IMR-90 (cell line): ENCODE measurements at regions not wholly inside any gene's neighbourhood (a gene's known extent, or its start where the extent isn't known, plus 50 kb on each side); places are given as distances from the start of the nearest gene placed in this dataset.

Experiments
- ATAC-seq: fragments of 200-7000 bp; cut with Tn5 transposase; 2 replicates; pipeline ENCODE4 v1.9.1; 2020; ENCODE audit warnings: low read depth, mild to moderate bottlenecking, moderate library complexity
- BruUV-seq: library from RNA; stranded (reverse); fragments of 400-500 nt; replicated peaks from 2 replicates; lab custom pipeline; 2021; lab: Mats Ljungman, UMichigan
- CTCF ChIA-PET: fragments of 300-600 bp; formaldehyde crosslinking; extraction: SDS; loops from one replicate; lab custom pipeline; 2021; ENCODE audit warnings: antibody characterized with exemption; lab: Yijun Ruan, JAX
- POLR2A ChIA-PET: fragments of 300-600 bp; sonication (Branson Sonifier 250); formaldehyde crosslinking; loops from one replicate; lab custom pipeline; 2022; ENCODE audit warnings: antibody characterized with exemption; ENCODE audit not compliant: unreplicated experiment; lab: Charles Lee
- DNase-seq: peaks from one replicate; pipeline ENCODE4 v3.0.0; 2013
- H2AFZ ChIP-seq: replicated peaks from 2 replicates; pipeline ENCODE3; 2013; ENCODE audit warnings: low read length, mild to moderate bottlenecking; ENCODE audit not compliant: poor library complexity
- H2AK5ac ChIP-seq: 2 replicates; pipeline ENCODE4 v1.6.1; 2013; ENCODE audit warnings: low read depth, low read length, inconsistent platforms
- H2AK9ac ChIP-seq: replicated peaks from 2 replicates; pipeline ENCODE3; 2013; ENCODE audit warnings: mild to moderate bottlenecking, low read depth, low read length, moderate library complexity; ENCODE audit not compliant: poor library complexity
- H2BK120ac ChIP-seq: 2 replicates; pipeline ENCODE4 v1.6.1; 2013; ENCODE audit warnings: low read depth, low read length, inconsistent platforms
- H2BK15ac ChIP-seq: 3 replicates; pipeline ENCODE4 v1.6.1; 2013; ENCODE audit warnings: low read depth, low read length, inconsistent platforms
- H2BK20ac ChIP-seq: 2 replicates; pipeline ENCODE4 v1.6.1; 2013; ENCODE audit warnings: low read depth, mild to moderate bottlenecking, inconsistent platforms, low read length, moderate library complexity
- H2BK5ac ChIP-seq: 2 replicates; pipeline ENCODE4 v1.6.1; 2013; ENCODE audit warnings: mild to moderate bottlenecking, low read depth, low read length, inconsistent platforms; ENCODE audit not compliant: poor library complexity, severe bottlenecking
- H3K14ac ChIP-seq: replicated peaks from 2 replicates; pipeline ENCODE4 v1.6.1; 2013; ENCODE audit warnings: low read depth, low read length, inconsistent platforms
- H3K18ac ChIP-seq: 2 replicates; pipeline ENCODE4 v1.6.1; 2013; ENCODE audit warnings: low read depth, low read length, control low read depth
- H3K23ac ChIP-seq: 2 replicates; pipeline ENCODE4 v1.6.1; 2013; ENCODE audit warnings: low read depth, low read length, inconsistent platforms
- H3K27ac ChIP-seq: 2 replicates; pipeline ENCODE4 v1.5.1; 2013; ENCODE audit warnings: mild to moderate bottlenecking, control low read depth, low read length; ENCODE audit not compliant: insufficient read depth
- H3K27me3 ChIP-seq: 2 replicates; pipeline ENCODE4 v1.6.1; 2013; ENCODE audit warnings: low read length; ENCODE audit not compliant: control insufficient read depth, insufficient read depth
- H3K36me3 ChIP-seq: 2 replicates; pipeline ENCODE4 v1.6.1; 2013; ENCODE audit warnings: low read length, mixed read lengths; ENCODE audit not compliant: control insufficient read depth, insufficient read depth
- H3K4ac ChIP-seq: 2 replicates; pipeline ENCODE4 v1.6.1; 2013; ENCODE audit warnings: low read depth, low read length, inconsistent platforms
- H3K4me1 ChIP-seq: 2 replicates; pipeline ENCODE4 v1.6.1; 2013; ENCODE audit warnings: low read length, mixed read lengths; ENCODE audit not compliant: control insufficient read depth, insufficient read depth
- H3K4me2 ChIP-seq: 2 replicates; pipeline ENCODE4 v1.6.1; 2013; ENCODE audit warnings: low read depth, mild to moderate bottlenecking, control low read depth, low read length, moderate library complexity
- H3K4me3 ChIP-seq: 2 replicates; pipeline ENCODE4 v1.5.1; 2013; ENCODE audit warnings: low read depth, mild to moderate bottlenecking, control low read depth, low read length, moderate library complexity; ENCODE audit not compliant: insufficient read depth
- H3K56ac ChIP-seq: 2 replicates; pipeline ENCODE4 v1.6.1; 2013; ENCODE audit warnings: low read length, inconsistent platforms; ENCODE audit not compliant: insufficient read depth; ENCODE audit errors: extremely low read depth
- H3K79me1 ChIP-seq, 2 experiments: 2 replicates each; pipeline ENCODE4 v1.6.1; 2013; ENCODE audit warnings: low read length in 2 of 2, inconsistent platforms in 1 of 2, low read depth in 1 of 2
- H3K9ac ChIP-seq: 2 replicates; pipeline ENCODE4 v1.6.1; 2013; ENCODE audit warnings: low read depth, low read length, control low read depth
- H3K9me1 ChIP-seq: 2 replicates; pipeline ENCODE4 v1.6.1; 2013; ENCODE audit warnings: low read length, inconsistent platforms; ENCODE audit not compliant: insufficient read depth
- H3K9me3 ChIP-seq: 2 replicates; pipeline ENCODE4 v1.6.1; 2013; ENCODE audit warnings: low read length; ENCODE audit not compliant: control insufficient read depth, insufficient read depth
- H4K20me1 ChIP-seq: 2 replicates; pipeline ENCODE4 v1.6.1; 2013; ENCODE audit warnings: low read length, inconsistent platforms; ENCODE audit not compliant: insufficient read depth
- H4K5ac ChIP-seq: 2 replicates; pipeline ENCODE4 v1.6.1; 2013; ENCODE audit warnings: mild to moderate bottlenecking, low read depth, low read length, control low read depth
- H4K8ac ChIP-seq, 2 experiments: 2 replicates each; pipeline ENCODE4 v1.6.1; 2013; ENCODE audit warnings: low read depth in 2 of 2, low read length in 2 of 2, control low read depth in 1 of 2, inconsistent platforms in 1 of 2
- H4K91ac ChIP-seq: 2 replicates; pipeline ENCODE4 v1.6.1; 2013; ENCODE audit warnings: low read depth, low read length, inconsistent platforms; ENCODE audit not compliant: insufficient read depth
- BHLHE40 ChIP-seq: fragments of 150-350 bp; IDR thresholded peaks from 2 replicates; pipeline ENCODE4 v1.6.1; 2016; ENCODE audit warnings: mild to moderate bottlenecking, low read depth, low read length
- CEBPB ChIP-seq: IDR thresholded peaks from 2 replicates; pipeline ENCODE4 v1.6.1; 2012; ENCODE audit warnings: low read depth, low read length, improper control_type of control experiment
- CHD1 ChIP-seq: IDR thresholded peaks from 2 replicates; pipeline ENCODE4 v1.6.1; 2012; ENCODE audit warnings: low read depth, low read length, improper control_type of control experiment
- CTCF ChIP-seq: conservative IDR thresholded peaks from 2 replicates; pipeline ENCODE4 v1.5.1; 2012; ENCODE audit warnings: mild to moderate bottlenecking, low read depth, low read length, improper control_type of control experiment
- FOS ChIP-seq: fragments of 150-350 bp; IDR thresholded peaks from 2 replicates; pipeline ENCODE4 v1.6.1; 2016; ENCODE audit warnings: low read depth, low read length
- MAFK ChIP-seq: IDR thresholded peaks from 2 replicates; pipeline ENCODE4 v1.6.1; 2012; ENCODE audit warnings: low read depth, low read length, improper control_type of control experiment
- MAZ ChIP-seq: IDR thresholded peaks from 2 replicates; pipeline ENCODE4 v1.6.1; 2012; ENCODE audit warnings: low read depth, mild to moderate bottlenecking, low read length, improper control_type of control experiment, moderate library complexity, borderline replicate concordance
- MXI1 ChIP-seq: IDR thresholded peaks from 2 replicates; pipeline ENCODE4 v1.6.1; 2012; ENCODE audit warnings: low read depth, mild to moderate bottlenecking, low read length, moderate library complexity, borderline replicate concordance
- NFE2L2 ChIP-seq: fragments of 150-350 bp; IDR thresholded peaks from 2 replicates; pipeline ENCODE4 v1.6.1; 2016; ENCODE audit warnings: low read depth, mild to moderate bottlenecking, low read length
- POLR2A ChIP-seq: IDR thresholded peaks from 2 replicates; pipeline ENCODE4 v1.6.1; 2012; ENCODE audit warnings: mild to moderate bottlenecking, low read depth, low read length
- RAD21 ChIP-seq: IDR thresholded peaks from 2 replicates; pipeline ENCODE4 v1.6.1; 2012; ENCODE audit warnings: low read length, improper control_type of control experiment
- RCOR1 ChIP-seq: IDR thresholded peaks from 2 replicates; pipeline ENCODE4 v1.6.1; 2012; ENCODE audit warnings: mild to moderate bottlenecking, low read length, improper control_type of control experiment; ENCODE audit not compliant: insufficient replicate concordance
- RFX5 ChIP-seq: IDR thresholded peaks from 2 replicates; pipeline ENCODE4 v1.8.0; 2012; ENCODE audit warnings: low read depth, mild to moderate bottlenecking, low read length, moderate library complexity
- SMC3 ChIP-seq: fragments of 150-350 bp; IDR thresholded peaks from 2 replicates; pipeline ENCODE4 v1.6.1; 2016; ENCODE audit warnings: low read depth, mild to moderate bottlenecking, antibody characterized with exemption, low read length, moderate library complexity
- WGBS, 2 experiments: methylation state at CpG; one replicate each; pipeline versions ENCODE4 v1.1.5 to v1.1.7; 2013; ENCODE audit warnings: missing lambda C conversion rate in 2 of 2; ENCODE audit not compliant: insufficient read length in 1 of 2; ENCODE audit errors: extremely low coverage in 2 of 2; 5-methylcytosine and 5-hydroxymethylcytosine counted together
- dilution Hi-C: fragments of 300-500 bp; cut with HindIII; formaldehyde crosslinking; loops from one replicate; pipeline ENCODE4 v1.14.3; 2018; ENCODE audit warnings: low sequenced_read_pairs; ENCODE audit not compliant: unreplicated experiment
- in situ Hi-C: fragments of 300-500 bp; cut with MboI; formaldehyde crosslinking; loops from 3 replicates; pipeline ENCODE4 v1.14.3; 2019; ENCODE audit warnings: low sequenced_read_pairs, inconsistent platforms, mixed read lengths
- intact Hi-C: fragments of 100-400 bp; cut with micrococcal nuclease; formaldehyde crosslinking; loops from 2 replicates; pipeline ENCODE4 v1.10.0; 2022
- TF ChIP-seq, protein P1 (sequence below): fragments of 150-350 bp; IDR thresholded peaks from 2 replicates; pipeline ENCODE4 v1.6.1; 2017; ENCODE audit warnings: mild to moderate bottlenecking, antibody characterized with exemption, low read length, low read depth
- TF ChIP-seq, protein P2 (sequence below): fragments of 150-350 bp; IDR thresholded peaks from 2 replicates; pipeline ENCODE4 v1.6.1; 2016; ENCODE audit warnings: low read depth, mild to moderate bottlenecking, low read length, moderate library complexity, borderline replicate concordance

- Histone ChIP-seq H2BK5ac (no peak overlapping the region), H2BK20ac (no peak overlapping the region), H3K27ac (no peak overlapping the region), H2AK5ac (no peak overlapping the region), H4K5ac (no peak overlapping the region), H3K14ac (no peak overlapping the region), H3K9me1 (no peaks in the 10 kb centered on the region), H3K4me2 (no peak overlapping the region), H3K4me3 (no peak overlapping the region), H2AK9ac (no peak overlapping the region), H3K9ac (no peak overlapping the region), H3K79me1 (no peaks in the 10 kb centered on the region), H3K36me3 (no peaks in the 10 kb centered on the region), H2AFZ (no peak overlapping the region), H3K23ac (no peak overlapping the region), H3K4ac (no peak overlapping the region), H4K91ac (no peak overlapping the region), H4K20me1 (no peaks in the 10 kb centered on the region), H2BK15ac (no peak overlapping the region), H3K9me3 (no peaks in the 10 kb centered on the region), H2BK120ac (no peak overlapping the region; the same call in 1 of the 2 replicates), H3K56ac (no peak overlapping the region), H3K27me3 (no peaks in the 10 kb centered on the region), H3K4me1 (no peaks in the 10 kb centered on the region), H4K8ac (no peak overlapping the region), H3K18ac (no peak overlapping the region)
- no CpG with 5 or more reads among the region's 2 CpGs for WGBS, 2 experiments
- intact Hi-C loops (loop anchor here (2.0 kb wide), 1 partner anchor 798 kb away; no protein-coding TSS in a partner anchor), dilution Hi-C loops (no loop called here), in situ Hi-C loops (loop anchor here (25.0 kb wide), 1 partner anchor 1916 kb away; no protein-coding TSS in a partner anchor)
- no peak; the same call in 1 of the 2 replicates for ATAC-seq
- TF ChIP-seq, protein P1, sequence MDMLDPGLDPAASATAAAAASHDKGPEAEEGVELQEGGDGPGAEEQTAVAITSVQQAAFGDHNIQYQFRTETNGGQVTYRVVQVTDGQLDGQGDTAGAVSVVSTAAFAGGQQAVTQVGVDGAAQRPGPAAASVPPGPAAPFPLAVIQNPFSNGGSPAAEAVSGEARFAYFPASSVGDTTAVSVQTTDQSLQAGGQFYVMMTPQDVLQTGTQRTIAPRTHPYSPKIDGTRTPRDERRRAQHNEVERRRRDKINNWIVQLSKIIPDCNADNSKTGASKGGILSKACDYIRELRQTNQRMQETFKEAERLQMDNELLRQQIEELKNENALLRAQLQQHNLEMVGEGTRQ = no peak
- TF ChIP-seq, protein P2, sequence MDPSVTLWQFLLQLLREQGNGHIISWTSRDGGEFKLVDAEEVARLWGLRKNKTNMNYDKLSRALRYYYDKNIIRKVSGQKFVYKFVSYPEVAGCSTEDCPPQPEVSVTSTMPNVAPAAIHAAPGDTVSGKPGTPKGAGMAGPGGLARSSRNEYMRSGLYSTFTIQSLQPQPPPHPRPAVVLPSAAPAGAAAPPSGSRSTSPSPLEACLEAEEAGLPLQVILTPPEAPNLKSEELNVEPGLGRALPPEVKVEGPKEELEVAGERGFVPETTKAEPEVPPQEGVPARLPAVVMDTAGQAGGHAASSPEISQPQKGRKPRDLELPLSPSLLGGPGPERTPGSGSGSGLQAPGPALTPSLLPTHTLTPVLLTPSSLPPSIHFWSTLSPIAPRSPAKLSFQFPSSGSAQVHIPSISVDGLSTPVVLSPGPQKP = no peak
- TF ChIP-seq CEBPB = no peak
- TF ChIP-seq MAZ = no peak
- no peak for TF ChIP-seq SMC3
- no peak for TF ChIP-seq CHD1
- no peak for TF ChIP-seq RAD21
- no peak for TF ChIP-seq RFX5
- no peak for TF ChIP-seq RCOR1
- TF ChIP-seq MAFK = no peak
- TF ChIP-seq MXI1 = no peak
- TF ChIP-seq POLR2A = no peak
- TF ChIP-seq BHLHE40 = no peak
- TF ChIP-seq CTCF = no peak
- no peak for TF ChIP-seq NFE2L2
- TF ChIP-seq FOS = no peak
- DNase-seq = no peak
- ChIA-PET CTCF (no interaction called here), POLR2A (no interaction called here)
- BruUV-seq = no TSS peak
These were observed 641.8 kb upstream of the SEMA3D start for GRCh38 chr7:85828614-85829013.
